Endothelial cell of umbilical vein (primary cell): ENCODE measurements at regions not wholly inside any gene's neighbourhood (a gene's known extent, or its start where the extent isn't known, plus 50 kb on each side); places are given as distances from the start of the nearest gene placed in this dataset.

ENCODE experiments used
- BruUV-seq: library from RNA; stranded (reverse); fragments of 400-500 nt; replicated peaks from 2 replicates; lab custom pipeline; 2021; lab: Mats Ljungman, UMichigan
- CTCF ChIA-PET: fragments of 300-600, 350-600 bp; sonication (Branson Sonifier 250); formaldehyde crosslinking; loops from one replicate; lab custom pipeline; 2021; ENCODE audit warnings: antibody characterized with exemption, inconsistent platforms; lab: Charles Lee
- POLR2A ChIA-PET: fragments of 300-600, 350-600 bp; sonication (Branson Sonifier 250); formaldehyde crosslinking; loops from one replicate; lab custom pipeline; 2021; ENCODE audit warnings: antibody characterized with exemption, inconsistent platforms; lab: Charles Lee
- DNase-seq: peaks from one replicate; pipeline ENCODE4 v3.0.0-alpha.2; 2011; ENCODE audit warnings: low read depth, low spot score
- FAIRE-seq: peaks from 2 replicates; lab custom pipeline; 2011; peaks lifted over from hg19 to GRCh38; lab: Jason Lieb, UNC
- H2AFZ ChIP-seq: 2 replicates; pipeline ENCODE4 v1.6.0; 2012; ENCODE audit warnings: low read depth, low read length, control low read depth, inconsistent platforms
- H3K27ac ChIP-seq: 2 replicates; pipeline ENCODE4 v1.5.1; 2011; ENCODE audit warnings: low read depth, mild to moderate bottlenecking, control low read depth, low read length, moderate library complexity; ENCODE audit not compliant: insufficient read depth
- H3K27me3 ChIP-seq, 2 experiments: 2 replicates each; pipeline versions ENCODE4 v1.6.0 to v1.6.1; 2011; ENCODE audit warnings: low read length in 2 of 2, mixed read lengths in 1 of 2; ENCODE audit not compliant: control insufficient read depth in 2 of 2, insufficient read depth in 2 of 2
- H3K36me3 ChIP-seq, 2 experiments: 2 replicates in 1 of 2; 3 replicates in 1 of 2; pipeline ENCODE4 v1.5.1; 2011; ENCODE audit warnings: low read length in 2 of 2, mild to moderate bottlenecking in 1 of 2, moderate library complexity in 1 of 2; ENCODE audit not compliant: control insufficient read depth in 2 of 2, insufficient read depth in 2 of 2; ENCODE audit errors: extremely low read depth in 1 of 2
- H3K4me1 ChIP-seq: 3 replicates; pipeline ENCODE4 v1.5.1; 2011; ENCODE audit warnings: mild to moderate bottlenecking, low read length; ENCODE audit not compliant: control insufficient read depth, insufficient read depth; ENCODE audit errors: extremely low read depth
- H3K4me2 ChIP-seq: 2 replicates; pipeline ENCODE4 v1.6.1; 2011; ENCODE audit warnings: low read length, control low read depth, mixed read lengths; ENCODE audit not compliant: insufficient read depth
- H3K4me3 ChIP-seq, 3 experiments: fragments of 200-600 bp in 1 of 3; sonication (generic), shearing (Covaris generic) in 1 of 3; replicated peaks in 1 of 3; 2 replicates each; pipeline ENCODE4 v1.5.1; 2011 to 2016; ENCODE audit warnings: control low read depth in 3 of 3, low read length in 3 of 3, mild to moderate bottlenecking in 2 of 3, inconsistent platforms in 1 of 3, low read depth in 1 of 3, moderate library complexity in 1 of 3; ENCODE audit not compliant: insufficient read depth in 1 of 3
- H3K79me2 ChIP-seq: 2 replicates; pipeline ENCODE4 v1.6.0; 2012; ENCODE audit warnings: low read length, inconsistent platforms; ENCODE audit not compliant: control insufficient read depth, insufficient read depth
- H3K9ac ChIP-seq: replicated peaks from 2 replicates; pipeline ENCODE3; 2011; ENCODE audit warnings: low read length, control low read depth; ENCODE audit not compliant: insufficient read depth; ENCODE audit errors: extremely low read depth
- H3K9me1 ChIP-seq: replicated peaks from 3 replicates; pipeline ENCODE4 v1.6.0; 2011; ENCODE audit warnings: mild to moderate bottlenecking, low read length; ENCODE audit not compliant: control insufficient read depth, insufficient read depth; ENCODE audit errors: extremely low read depth
- H3K9me3 ChIP-seq: replicated peaks from 2 replicates; pipeline ENCODE4 v1.5.1; 2012; ENCODE audit warnings: low read length, inconsistent platforms; ENCODE audit not compliant: control insufficient read depth, insufficient read depth
- H4K20me1 ChIP-seq: replicated peaks from 2 replicates; pipeline ENCODE3; 2011; ENCODE audit warnings: mild to moderate bottlenecking, low read length; ENCODE audit not compliant: control insufficient read depth, insufficient read depth; ENCODE audit errors: extremely low read depth
- EZH2 ChIP-seq: IDR thresholded peaks from 2 replicates; pipeline ENCODE4 v1.6.1; 2012; ENCODE audit warnings: borderline replicate concordance, low read depth, mild to moderate bottlenecking, moderate library complexity, low read length, inconsistent platforms; ENCODE audit not compliant: severe bottlenecking
- FOS ChIP-seq: IDR thresholded peaks from 2 replicates; pipeline ENCODE4 v1.6.1; 2011; ENCODE audit warnings: mild to moderate bottlenecking, low read length, moderate library complexity, borderline replicate concordance; ENCODE audit not compliant: insufficient read depth
- GATA2 ChIP-seq: IDR thresholded peaks from 2 replicates; pipeline ENCODE4 v1.7.0; 2011; ENCODE audit warnings: low read depth, mild to moderate bottlenecking, moderate library complexity, mixed read lengths, low read length; ENCODE audit not compliant: insufficient read length, insufficient read depth
- MYC ChIP-seq: IDR thresholded peaks from one replicate; pipeline ENCODE4 v1.6.1; 2011; ENCODE audit warnings: mild to moderate bottlenecking, low read depth, low read length
- POLR2A ChIP-seq: IDR thresholded peaks from 2 replicates; pipeline ENCODE4 v1.6.1; 2012; ENCODE audit warnings: low read depth, mild to moderate bottlenecking, control low read depth, low read length
- POLR2AphosphoS5 ChIP-seq: IDR thresholded peaks from 2 replicates; pipeline ENCODE4 v1.6.1; 2012; ENCODE audit warnings: low read depth, mild to moderate bottlenecking, control low read depth, low read length, moderate library complexity; ENCODE audit not compliant: insufficient read depth
- dilution Hi-C: fragments of 300-500 bp; cut with MboI; formaldehyde crosslinking; loops from one replicate; pipeline ENCODE4 v1.15.0; 2019; ENCODE audit warnings: low sequenced_read_pairs; ENCODE audit not compliant: extremely low pct_ligation_motif_present
- intact Hi-C: fragments of 100-400 bp; cut with micrococcal nuclease; formaldehyde crosslinking; loops from one replicate; pipeline ENCODE4 v1.10.0; 2022
- TF ChIP-seq, protein P1 (sequence below), 2 donors: IDR thresholded peaks; 1 replicate in 1 of 2; 2 replicates in 1 of 2; pipeline ENCODE4 v1.5.1; 2011; ENCODE audit warnings: low read length in 2 of 2, mild to moderate bottlenecking in 2 of 2, moderate library complexity in 2 of 2, control low read depth in 1 of 2, inconsistent platforms in 1 of 2, low read depth in 1 of 2; ENCODE audit not compliant: insufficient read depth in 1 of 2; ENCODE audit errors: extremely low read depth in 1 of 2

DNA sequence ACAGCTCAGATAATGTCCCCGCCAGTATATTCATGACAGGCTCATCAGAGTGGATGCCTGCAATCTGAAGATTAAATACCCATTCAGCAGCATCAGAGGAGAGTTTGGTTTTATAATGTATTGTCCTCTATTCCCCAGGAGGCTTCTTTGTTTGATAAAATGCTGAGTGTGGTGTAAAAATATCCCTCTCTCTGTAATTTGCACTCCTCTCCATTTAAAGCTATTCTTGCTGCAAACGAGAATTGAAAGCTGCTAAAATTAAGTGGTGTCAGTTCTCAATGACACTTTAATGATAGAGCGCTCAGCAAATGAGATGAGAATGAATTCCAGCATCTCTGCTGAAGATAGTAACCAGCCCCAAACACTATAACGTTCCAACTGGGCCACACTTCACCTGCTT is 205.7 kb upstream of the RRP15 start:
- CTCF ChIA-PET: no interaction called here
- Histone ChIP-seq H4K20me1 (no peaks in the 10 kb centered on the region), H3K4me2 (no peak overlapping the region), H3K4me1 (no peaks in the 10 kb centered on the region), H2AFZ (no peak overlapping the region), H3K4me3 (no peak overlapping the region), H3K27ac (no peak overlapping the region), H3K9me3 (peaks cover 2% of the 10 kb centered on the region), H3K9me1 (no peaks in the 10 kb centered on the region), H3K79me2 (no peaks in the 10 kb centered on the region), H3K27me3 (no peaks in the 10 kb centered on the region), H3K36me3 (no peaks in the 10 kb centered on the region), H3K9ac (no peak overlapping the region)
- TF ChIP-seq POLR2A (no peak), POLR2AphosphoS5 (no peak), GATA2 (no peak)
- TF ChIP-seq, protein P1, sequence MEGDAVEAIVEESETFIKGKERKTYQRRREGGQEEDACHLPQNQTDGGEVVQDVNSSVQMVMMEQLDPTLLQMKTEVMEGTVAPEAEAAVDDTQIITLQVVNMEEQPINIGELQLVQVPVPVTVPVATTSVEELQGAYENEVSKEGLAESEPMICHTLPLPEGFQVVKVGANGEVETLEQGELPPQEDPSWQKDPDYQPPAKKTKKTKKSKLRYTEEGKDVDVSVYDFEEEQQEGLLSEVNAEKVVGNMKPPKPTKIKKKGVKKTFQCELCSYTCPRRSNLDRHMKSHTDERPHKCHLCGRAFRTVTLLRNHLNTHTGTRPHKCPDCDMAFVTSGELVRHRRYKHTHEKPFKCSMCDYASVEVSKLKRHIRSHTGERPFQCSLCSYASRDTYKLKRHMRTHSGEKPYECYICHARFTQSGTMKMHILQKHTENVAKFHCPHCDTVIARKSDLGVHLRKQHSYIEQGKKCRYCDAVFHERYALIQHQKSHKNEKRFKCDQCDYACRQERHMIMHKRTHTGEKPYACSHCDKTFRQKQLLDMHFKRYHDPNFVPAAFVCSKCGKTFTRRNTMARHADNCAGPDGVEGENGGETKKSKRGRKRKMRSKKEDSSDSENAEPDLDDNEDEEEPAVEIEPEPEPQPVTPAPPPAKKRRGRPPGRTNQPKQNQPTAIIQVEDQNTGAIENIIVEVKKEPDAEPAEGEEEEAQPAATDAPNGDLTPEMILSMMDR (IDR thresholded peaks at IDR 0.05; ENCODE audit: extremely low read depth in 1 of 2, insufficient read depth in 1 of 2, low read depth in 1 of 2, low read length in 2 of 2): no peak
- BruUV-seq: no TSS peak
- dilution Hi-C loops: no loop called here
- FAIRE-seq (no peak), DNase-seq (no peak)
- intact Hi-C loops: no loop called here
- POLR2A ChIA-PET: no interaction called here

DNA sequence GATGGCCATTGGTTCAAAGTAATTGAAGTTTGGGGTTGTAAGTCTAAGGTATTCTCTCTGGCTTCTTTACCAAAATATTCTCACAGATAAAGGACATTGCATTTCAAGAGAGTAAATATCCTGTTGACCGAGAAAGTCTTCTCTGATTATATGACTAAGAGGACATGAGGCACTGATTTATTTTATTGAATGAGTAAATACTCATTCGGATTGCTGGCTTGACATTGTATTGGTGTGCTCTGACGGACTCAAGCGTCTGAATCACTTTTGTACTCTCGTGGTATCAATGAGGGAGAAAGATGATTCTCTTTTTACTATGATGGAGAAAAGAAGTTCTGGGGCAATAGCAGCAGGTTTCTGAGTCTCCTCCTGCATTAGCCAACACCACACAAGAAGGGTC is 205.3 kb upstream of the RRP15 start:
- Histone ChIP-seq H3K27me3 (no peaks in the 10 kb centered on the region), H3K27ac (no peak overlapping the region), H4K20me1 (no peaks in the 10 kb centered on the region), H3K79me2 (no peaks in the 10 kb centered on the region), H3K4me2 (no peak overlapping the region), H3K4me1 (no peaks in the 10 kb centered on the region), H3K9me1 (no peaks in the 10 kb centered on the region), H3K36me3 (no peaks in the 10 kb centered on the region), H2AFZ (no peak overlapping the region), H3K4me3 (no peak overlapping the region), H3K9ac (no peak overlapping the region), H3K9me3 (peaks cover 2% of the 10 kb centered on the region)
- no TSS peak for BruUV-seq
- no peak for DNase-seq
- ChIA-PET CTCF (no interaction called here), POLR2A (no interaction called here)
- TF ChIP-seq MYC (no peak), FOS (no peak), EZH2 (no peak)
- TF ChIP-seq, protein P1 (IDR thresholded peaks at IDR 0.05; ENCODE audit: extremely low read depth in 1 of 2, insufficient read depth in 1 of 2, low read depth in 1 of 2, low read length in 2 of 2): no peak
- no peak for FAIRE-seq
- dilution Hi-C loops: no loop called here
- intact Hi-C loops: no loop called here
